Jurkat, Clone E6-1 (cell line): ENCODE measurements at regions not wholly inside any gene's neighbourhood (a gene's known extent, or its start where the extent isn't known, plus 50 kb on each side); places are given as distances from the start of the nearest gene placed in this dataset.

Source experiments
- DNase-seq: peaks from one replicate; pipeline ENCODE4 v3.0.0-alpha.2; 2011; ENCODE audit warnings: low read depth, low spot score
- H3K4me3 ChIP-seq: 2 replicates; pipeline ENCODE4 v1.5.1; 2011; ENCODE audit warnings: mild to moderate bottlenecking, low read length, control low read depth, moderate library complexity

DNA sequence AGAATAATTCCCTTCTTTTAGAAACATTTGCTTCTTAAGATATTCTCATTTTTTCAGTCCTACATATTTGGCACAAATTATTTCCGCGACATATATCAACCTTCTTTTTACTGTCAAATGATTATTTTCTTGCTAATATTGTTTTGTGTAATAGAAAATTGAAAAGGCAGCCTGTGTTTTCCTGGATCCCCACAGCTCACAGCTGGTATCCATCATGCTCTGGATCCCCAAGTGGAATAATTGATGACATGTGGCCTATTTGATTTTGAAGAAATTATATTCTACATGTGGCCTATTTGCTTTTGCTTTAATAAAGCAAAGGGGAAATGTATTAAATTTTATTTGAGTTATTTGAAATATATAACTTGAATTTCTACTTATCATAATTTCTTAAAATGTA, 199.4 kb upstream of the LUZP2 start:
- no peak for DNase-seq
- no peak overlapping the region for H3K4me3 ChIP-seq

DNA sequence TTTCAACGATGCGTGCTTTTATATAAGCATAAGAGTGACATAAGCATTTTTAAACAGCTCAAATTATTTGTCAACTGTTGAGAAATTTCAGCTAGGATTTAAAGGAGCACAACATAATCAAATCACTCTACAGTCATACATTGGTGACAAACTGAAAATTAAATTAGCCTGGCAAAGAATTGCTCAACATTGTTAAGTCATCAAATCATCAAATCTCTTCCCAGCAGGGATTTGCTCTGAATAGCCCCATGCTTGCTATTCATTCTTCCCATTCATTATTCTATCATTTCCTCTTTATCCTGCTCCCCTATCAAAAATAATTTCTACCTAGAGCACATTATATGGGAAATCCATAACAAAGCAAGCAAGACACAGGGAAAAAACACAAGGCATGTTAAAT, 198.7 kb upstream of the LUZP2 start:
- H3K4me3 ChIP-seq: no peak overlapping the region
- no peak for DNase-seq

DNA sequence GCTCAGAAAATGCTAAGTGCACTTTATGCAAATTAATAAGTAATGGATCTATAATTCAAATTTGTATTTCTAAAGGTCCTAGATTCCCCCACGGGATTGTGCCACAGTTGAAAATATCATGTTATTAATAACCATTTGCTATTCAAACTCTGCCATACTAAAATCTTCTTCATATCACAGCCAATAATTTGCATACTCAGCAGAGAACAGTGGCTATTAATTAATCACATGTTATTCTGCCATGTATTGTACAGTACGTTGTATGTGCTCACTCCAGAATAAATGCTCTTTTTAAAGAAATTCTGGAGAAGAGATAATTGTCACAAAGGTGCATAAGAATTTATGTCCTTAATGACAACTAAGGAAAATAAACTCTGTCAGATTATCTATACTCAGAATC, 184.9 kb upstream of the LUZP2 start:
- no peak for DNase-seq
- no peak overlapping the region for H3K4me3 ChIP-seq

DNA sequence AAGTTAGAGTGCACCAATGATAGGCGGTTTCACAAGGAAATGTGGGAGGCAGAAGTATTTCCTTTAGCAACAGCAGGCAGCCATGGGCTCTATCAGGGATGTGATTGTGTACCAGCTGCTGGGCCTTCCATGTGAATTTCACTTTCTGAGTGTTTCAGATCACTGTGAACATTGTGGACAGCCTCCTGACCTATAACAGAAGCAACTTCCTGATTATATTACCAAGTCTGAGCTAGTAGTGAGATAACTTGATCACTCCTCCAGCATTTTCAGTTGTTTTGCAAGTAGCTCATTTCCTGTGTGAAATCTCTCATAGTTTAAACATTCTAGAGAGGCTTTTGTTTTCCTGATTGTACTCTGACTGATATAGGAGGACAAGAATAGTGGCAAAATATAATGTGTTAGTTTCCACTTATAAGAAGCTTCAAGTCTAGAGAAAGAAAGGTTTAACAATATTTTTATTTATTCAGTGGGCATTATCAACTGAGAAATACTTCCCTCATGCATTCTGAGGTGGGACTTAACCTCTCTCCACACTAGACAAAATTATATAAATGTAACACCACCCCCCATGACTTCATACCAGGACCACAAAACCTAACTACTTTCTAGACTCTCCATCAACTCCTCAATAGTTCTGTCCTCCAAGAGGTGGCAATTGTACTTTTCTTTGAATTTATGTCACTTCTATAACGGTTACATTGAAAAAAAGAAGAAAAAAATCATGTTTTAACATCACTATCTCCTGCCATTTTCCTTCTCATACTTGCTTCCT, 184.2 kb upstream of the LUZP2 start:
- no peak for DNase-seq
- no peak overlapping the region for H3K4me3 ChIP-seq

DNA sequence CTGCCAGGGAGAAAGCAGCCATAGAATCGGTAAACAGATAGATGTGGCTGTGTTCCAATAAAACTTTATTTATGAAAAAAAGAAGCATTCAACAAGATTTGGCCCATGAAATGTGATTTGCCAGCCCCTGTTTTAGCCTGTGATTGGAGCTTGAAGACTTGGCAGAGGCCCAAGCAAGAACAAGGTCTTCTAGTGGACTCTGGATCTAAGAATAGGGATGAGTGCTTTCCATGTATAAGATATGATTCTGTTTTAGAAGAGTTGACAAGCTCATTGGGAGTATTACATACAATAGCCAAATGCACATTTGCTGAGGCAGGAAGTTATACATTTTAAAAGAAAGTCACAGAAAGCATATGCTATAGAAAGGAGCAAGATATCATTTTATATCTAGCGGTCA, 175.6 kb upstream of the LUZP2 start:
- no peak for DNase-seq
- no peak overlapping the region for H3K4me3 ChIP-seq

DNA sequence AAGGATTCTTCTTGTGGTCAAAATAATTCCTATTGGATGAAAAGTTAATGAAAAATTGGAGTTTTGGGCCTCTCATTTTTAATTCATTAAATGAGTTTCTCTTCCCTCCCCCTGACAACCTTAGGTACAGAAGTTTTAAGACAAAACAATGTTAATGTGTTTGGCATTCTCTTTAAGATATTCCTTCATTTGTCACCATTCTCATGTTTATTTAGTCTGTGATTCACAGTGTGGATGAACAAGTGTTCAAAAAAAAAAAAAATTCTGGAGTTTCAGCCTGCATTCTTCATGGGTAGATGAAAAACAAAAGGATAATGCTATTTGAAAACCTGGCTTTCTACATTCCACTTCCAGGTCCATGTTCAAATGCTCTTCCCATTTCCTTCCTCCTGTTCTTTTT, 172.6 kb upstream of the LUZP2 start:
- DNase-seq: no peak
- H3K4me3 ChIP-seq: no peak overlapping the region

DNA sequence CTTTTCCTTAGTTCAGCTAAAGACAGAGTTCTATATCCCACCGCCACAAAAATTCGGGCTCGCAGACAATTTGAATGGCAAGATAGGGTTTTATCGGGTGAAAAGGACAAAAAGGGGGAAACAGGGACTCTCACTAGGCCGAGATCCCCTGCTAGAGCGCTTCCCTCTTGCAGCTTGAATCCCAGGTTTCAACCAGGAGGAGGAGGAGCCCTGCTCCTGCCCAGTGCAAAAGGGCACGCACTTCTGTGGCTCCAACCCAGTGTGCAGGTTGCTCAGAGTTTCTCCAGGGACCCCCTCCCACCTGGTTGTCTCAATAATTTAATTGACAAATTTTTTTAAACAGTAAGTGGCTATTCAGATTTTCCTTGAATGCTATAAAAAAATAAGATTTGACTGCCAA, 152.6 kb upstream of the LUZP2 start:
- no peak for DNase-seq

DNA sequence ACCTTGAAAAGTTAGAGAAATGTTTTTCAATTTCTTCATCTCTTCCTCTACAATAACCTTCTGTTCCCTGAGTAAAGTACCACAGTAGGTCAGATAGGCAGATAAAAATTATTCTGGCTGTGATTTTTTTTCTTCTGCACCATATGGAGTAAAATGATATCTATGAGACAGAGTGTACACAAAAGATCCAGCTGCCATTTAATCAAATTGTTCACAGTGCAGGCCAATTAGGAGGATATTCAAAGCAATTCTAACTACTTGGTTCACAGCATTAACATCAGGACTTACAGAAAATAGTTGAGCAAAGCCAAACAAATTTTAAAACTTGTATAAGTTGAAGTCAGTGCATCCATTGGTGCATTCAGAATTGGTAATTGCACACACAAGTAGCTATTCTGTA, 147.9 kb upstream of the LUZP2 start:
- DNase-seq: no peak

More for the DNA sequence above, 152.6 kb upstream of the LUZP2 start:
- no peak overlapping the region for H3K4me3 ChIP-seq

DNA sequence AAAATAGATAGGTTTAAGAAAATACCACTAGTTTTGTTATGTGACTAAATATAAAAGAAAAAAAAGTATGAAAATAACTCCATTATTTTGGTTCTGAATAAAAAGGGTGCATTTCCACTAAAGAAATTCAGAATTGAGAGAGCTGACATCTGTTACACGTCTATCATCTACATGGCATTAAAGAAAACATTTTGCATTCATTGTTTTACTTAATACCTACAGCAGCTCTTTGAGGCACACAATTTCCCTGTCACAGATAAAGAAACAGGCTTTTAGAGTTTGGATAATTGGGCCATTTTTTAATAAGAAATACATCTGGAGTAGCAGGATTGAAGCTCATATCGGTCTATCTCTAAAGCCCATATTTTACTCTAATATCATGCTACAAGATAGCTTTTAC, 145.7 kb upstream of the LUZP2 start:
- no peak for DNase-seq
- no peak overlapping the region for H3K4me3 ChIP-seq

More for the DNA sequence above, 147.9 kb upstream of the LUZP2 start:
- no peak overlapping the region for H3K4me3 ChIP-seq

DNA sequence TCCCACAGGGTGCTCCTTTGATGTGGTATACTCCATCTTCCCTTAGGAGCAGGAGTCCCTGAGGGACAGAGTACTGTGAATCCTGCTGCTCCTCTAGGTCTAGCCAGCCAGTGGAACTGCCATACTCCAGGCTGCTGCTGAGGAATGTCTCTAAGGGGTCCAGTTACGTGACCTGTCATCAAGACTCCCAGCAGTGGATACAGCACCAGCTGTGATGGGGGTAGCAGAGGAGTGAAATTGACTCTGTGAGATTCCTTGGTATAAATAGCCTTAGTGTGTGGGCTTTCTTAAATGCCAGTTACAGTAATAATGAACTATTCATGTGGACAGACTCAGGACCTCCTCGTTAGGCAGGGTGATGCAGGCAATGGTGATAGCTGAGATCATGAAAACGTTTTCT, 140.4 kb upstream of the LUZP2 start:
- no peak overlapping the region for H3K4me3 ChIP-seq
- no peak for DNase-seq

DNA sequence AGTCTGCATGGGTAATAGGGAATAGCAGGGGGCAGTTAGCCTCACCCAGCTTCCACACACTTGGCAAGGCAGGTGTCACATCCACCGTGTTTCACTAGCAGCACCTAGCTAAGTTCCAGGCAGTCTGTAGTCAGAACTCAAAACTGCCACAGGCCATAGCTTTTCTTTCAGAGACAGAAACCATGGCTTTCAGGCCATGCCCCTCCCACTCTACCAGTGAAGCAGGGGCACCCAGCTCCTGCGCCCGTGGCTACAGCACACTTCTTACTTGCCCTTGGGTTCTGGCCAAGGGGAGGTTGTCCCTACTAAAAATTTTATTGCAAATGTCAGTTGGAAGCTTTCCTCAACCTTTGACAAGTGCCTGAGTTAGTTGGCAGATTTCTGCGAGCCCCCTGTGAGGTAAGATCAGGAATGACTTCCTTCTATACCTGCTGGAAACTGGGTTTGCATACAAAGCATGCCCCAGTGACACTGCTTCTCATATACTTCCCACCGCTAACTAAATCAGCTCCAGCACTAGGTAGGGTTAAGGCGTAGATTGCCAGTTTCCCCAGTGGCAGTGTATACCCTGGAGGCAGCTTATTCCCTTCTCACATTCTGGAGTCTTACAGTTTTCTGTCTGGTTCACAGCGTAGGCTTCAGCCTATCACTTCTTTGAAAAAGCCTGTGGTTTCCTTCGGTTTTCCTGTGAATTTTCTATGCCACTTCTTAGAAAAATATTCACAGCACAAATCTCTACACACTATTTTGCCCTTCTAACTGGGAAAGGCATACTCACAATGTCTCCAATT, 139.0 kb upstream of the LUZP2 start:
- no peak overlapping the region for H3K4me3 ChIP-seq
- DNase-seq: no peak

DNA sequence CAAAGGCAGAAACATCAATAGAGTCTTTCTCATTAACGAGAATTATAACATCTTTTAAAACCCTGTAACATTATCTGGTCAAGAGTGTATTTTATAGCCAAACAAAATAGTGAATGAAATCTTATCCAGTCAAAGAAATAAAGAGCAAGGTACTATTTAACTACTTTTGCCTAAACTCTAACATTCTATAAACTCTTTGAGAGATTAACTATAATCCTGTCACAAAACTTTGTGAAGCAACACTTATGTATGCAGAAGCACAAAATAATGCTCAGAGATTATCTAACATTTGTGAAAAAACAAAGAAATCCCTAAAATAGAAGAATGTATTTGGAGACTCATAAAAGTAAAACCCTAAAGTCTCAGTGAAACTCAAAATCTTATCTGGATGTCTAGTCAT, 124.4 kb upstream of the LUZP2 start:
- DNase-seq: no peak
- H3K4me3 ChIP-seq: no peak overlapping the region

DNA sequence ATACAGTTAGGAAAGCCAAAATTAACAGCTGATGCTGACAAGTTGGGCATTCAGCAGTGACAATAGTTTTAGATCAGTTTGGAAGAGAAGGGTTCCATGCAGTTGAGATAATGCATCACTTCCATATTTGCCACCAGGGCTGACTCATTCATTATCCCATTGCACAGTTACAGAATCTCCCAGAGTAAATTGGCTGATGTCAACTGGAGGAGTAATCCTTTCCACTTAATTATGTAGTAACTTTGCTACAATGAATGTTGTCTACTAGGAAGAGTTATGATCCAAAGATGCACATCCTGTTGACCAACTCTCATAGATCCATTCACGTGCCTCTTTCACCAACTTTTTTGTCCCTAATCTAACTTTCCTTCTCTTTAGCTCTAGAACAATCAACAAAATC, 123.3 kb upstream of the LUZP2 start:
- no peak for DNase-seq

DNA sequence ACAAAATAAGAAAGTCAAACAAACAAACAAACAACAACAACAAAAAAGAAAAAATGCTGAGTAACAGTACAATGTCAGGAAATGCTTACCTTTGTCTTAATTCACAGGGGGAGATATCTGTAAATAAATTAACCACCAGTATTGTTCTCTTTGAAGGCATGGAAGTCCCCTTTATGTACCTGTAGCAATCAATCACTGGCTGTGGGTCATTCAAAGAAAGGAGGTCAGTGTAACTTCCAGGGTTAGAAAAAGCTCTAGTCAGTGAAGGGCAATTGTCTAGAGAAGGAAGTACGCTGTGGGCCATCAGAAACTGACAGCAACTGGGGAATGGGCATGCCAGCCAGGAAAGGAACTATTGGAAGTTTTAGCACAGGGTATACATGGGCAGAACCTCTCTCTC, 121.5 kb upstream of the LUZP2 start:
- no peak for DNase-seq
- H3K4me3 ChIP-seq: no peak overlapping the region

More for the DNA sequence above, 123.3 kb upstream of the LUZP2 start:
- H3K4me3 ChIP-seq: no peak overlapping the region

DNA sequence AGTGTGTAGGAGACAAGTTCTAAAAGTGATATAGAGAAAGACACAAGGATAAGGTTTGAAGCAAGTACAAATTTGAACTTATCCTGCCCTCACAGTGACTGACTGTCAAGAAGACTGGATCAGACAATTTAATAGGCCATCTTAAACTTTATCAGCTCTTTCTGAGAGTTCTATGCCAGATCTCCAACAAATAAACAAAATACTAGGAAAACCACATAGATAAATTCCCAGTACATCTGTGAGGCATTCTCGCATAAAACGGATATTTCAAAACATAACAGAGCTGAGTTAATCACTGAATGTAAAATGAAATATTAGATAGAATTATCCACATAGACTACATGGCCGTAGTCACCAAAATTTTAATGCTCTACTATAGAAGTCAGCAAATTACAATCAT, 120.9 kb upstream of the LUZP2 start:
- no peak for DNase-seq
- H3K4me3 ChIP-seq: no peak overlapping the region

DNA sequence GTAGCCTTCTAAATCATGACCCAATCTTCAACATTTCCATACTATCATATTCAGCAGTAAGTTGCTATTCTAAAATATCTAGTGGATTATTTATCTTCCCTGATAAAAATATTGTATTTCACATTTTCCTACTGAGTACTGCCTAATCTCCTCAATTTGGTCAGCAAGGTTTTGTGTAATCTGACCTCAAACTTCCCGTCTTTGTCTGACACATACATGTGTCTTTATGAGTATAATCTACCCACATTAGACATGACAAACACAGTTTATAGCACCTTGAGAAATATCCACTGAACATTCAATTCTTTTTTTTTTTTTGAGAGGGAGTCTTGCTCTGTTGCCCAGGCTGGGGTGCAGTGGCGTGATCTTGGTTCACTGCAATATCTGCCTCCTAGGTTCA, 113.7 kb upstream of the LUZP2 start:
- no peak overlapping the region for H3K4me3 ChIP-seq
- DNase-seq: no peak

DNA sequence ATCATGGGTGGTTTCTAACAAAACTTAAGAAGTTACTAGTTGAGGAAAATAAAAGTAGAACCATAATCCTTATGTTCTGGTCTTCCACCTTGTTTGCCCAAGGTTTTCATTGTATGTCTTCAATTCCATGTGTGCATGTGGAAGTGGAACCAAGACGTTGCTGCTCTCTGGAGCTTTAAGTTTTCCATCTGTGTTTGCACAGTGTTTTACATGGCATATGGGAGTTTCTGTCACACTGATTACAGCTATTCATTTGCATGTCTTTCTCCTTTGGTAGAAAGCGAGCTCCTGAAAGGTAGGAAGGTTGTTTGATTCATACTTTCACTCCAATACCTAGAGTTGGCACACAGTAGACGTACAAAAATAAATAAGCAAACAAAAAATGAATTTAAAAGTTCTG, 112.6 kb upstream of the LUZP2 start:
- H3K4me3 ChIP-seq: no peak overlapping the region
- DNase-seq: no peak

DNA sequence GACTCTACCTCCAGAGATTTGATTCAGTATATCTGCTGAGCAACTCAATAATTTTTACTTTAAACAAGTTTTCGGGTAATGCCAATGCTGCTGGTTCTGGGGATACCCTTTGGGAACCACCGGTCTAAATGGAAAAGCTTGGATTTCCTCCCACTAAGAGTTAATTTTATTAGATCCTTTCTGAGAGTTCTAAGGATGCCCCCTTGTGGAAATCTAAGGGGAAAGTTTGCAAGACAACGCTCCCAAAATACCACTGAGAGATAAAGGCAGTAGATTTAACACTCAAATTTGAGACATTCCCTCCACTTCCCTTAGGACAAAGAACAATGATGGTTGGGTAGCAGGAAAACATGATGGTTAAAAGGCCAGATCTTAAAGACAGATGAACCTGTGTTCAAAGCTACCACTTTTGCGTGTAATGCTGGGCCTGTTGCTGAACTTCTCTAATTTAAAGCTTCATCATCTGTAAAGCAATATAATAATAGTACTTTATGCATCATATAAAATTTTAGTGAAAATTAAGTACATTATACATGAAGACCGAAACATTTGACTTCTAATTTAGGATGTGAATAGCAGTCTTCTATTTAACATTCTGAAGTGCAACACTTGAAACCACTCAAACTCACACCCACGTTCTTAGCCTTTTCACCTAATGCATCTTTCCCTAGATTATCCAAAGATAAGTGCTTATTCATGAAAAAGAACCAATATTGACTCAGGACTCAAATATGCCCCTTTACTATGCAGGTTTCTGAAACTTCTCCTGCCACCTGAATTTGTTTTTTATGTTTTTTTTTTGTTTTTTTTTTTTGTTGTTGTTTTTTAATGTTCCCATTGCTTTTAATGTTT, 110.1 kb upstream of the LUZP2 start:
- H3K4me3 ChIP-seq: no peak overlapping the region
- DNase-seq: peak; percentile 5

DNA sequence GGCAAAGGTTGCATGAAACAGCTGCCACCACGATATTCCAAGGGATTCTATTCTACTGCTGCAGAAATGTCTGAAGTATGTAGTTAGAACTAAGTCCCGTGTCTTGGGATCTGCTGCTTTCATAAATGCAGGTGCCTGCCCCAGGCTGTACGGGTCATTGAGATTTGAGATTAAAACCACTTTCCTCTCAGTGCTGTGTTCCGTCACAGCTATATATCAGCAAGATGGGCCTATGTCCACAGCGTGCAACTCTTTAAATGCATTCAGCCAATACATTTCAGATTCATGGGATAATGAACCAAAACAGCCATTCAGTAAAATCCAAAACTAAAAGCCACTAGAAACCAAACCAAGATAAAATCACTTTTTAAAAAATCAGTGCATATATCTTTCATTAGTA, 107.3 kb upstream of the LUZP2 start:
- no peak overlapping the region for H3K4me3 ChIP-seq
- DNase-seq: no peak

DNA sequence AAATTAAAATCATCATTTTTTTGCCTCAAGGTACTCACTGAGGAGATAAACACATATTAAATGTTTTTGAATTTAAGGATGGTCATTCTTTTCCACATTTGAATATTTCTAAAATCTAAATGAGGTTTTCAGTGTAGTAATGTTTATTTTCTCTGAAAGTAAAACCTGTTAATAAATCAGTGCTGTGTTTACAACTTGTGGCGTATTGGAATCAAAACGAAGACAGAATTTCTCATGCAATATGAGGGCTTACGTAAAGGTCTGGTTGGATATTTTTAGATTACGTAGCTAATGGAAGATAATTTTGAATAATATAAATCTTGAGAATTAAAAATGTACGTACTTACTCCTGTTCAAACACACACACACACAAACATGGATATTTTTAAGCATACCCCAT, 106.8 kb upstream of the LUZP2 start:
- no peak for DNase-seq

More for the DNA sequence above, 106.8 kb upstream of the LUZP2 start:
- no peak overlapping the region for H3K4me3 ChIP-seq
